Peyer's patch (tissue), 4 donors: ENCODE measurements at regions not wholly inside any gene's neighbourhood (a gene's known extent, or its start where the extent isn't known, plus 50 kb on each side); places are given as distances from the start of the nearest gene placed in this dataset.

Source experiments
- DNase-seq, 3 donors: peaks; one replicate each; pipeline ENCODE4 v3.0.0-alpha.2; 2017 to 2019
- H3K27ac ChIP-seq, 4 donors: fragments of 200-600 bp; sonication (generic); one replicate each; pipeline ENCODE4 v1.5.1; 2016 to 2019
- H3K27me3 ChIP-seq, 2 donors: fragments of 200-600 bp; sonication (generic); one replicate each; pipeline ENCODE4 v1.5.1; 2019
- H3K36me3 ChIP-seq, 3 donors: fragments of 200-600 bp; sonication (generic); one replicate each; pipeline ENCODE4 v1.5.1; 2016 to 2019
- H3K4me1 ChIP-seq, 4 donors: fragments of 200-600 bp; sonication (generic); one replicate each; pipeline ENCODE4 v1.5.1; 2016 to 2019
- H3K4me3 ChIP-seq, 4 donors: fragments of 200-600 bp; sonication (generic); 1 replicate in 3 of 4; 2 replicates in 1 of 4; pipeline ENCODE4 v1.5.1; 2016 to 2019; ENCODE audit warnings: mild to moderate bottlenecking in 1 of 4
- H3K9me3 ChIP-seq, 4 donors: fragments of 200-600 bp; sonication (generic); one replicate each; pipeline ENCODE4 v1.5.1; 2016 to 2019; ENCODE audit warnings: mild to moderate bottlenecking in 1 of 4
- CTCF ChIP-seq, 6 experiments: fragments of 450-650 bp in 4 of 6; fragments of 200-600 bp in 2 of 6; sonication (generic) in 1 of 6; IDR thresholded peaks; one replicate each; pipeline ENCODE4 v1.5.1; 2017 to 2019; ENCODE audit warnings: antibody characterized with exemption in 6 of 6, mild to moderate bottlenecking in 3 of 6, moderate library complexity in 1 of 6
- POLR2A ChIP-seq, 2 donors: fragments of 450-650 bp; IDR thresholded peaks; one replicate each; pipeline ENCODE4 v1.5.1; 2017; ENCODE audit warnings: antibody characterized with exemption in 2 of 2, mild to moderate bottlenecking in 2 of 2, moderate library complexity in 2 of 2

- no peak for DNase-seq
- no peak overlapping the region for H3K27ac ChIP-seq
- no peaks in the 10 kb centered on the region for H3K4me1 ChIP-seq
- H3K9me3 ChIP-seq, result no peaks in the 10 kb centered on the region
- no peaks in the 10 kb centered on the region for H3K36me3 ChIP-seq
- H3K27me3 ChIP-seq, result no peaks in the 10 kb centered on the region
- no peak for TF ChIP-seq POLR2A (IDR thresholded peaks at IDR 0.05)
- no peak for TF ChIP-seq CTCF (IDR thresholded peaks at IDR 0.05)
- no peak overlapping the region for H3K4me3 ChIP-seq
Measured at GRCh38 chr1:37353871-37354270, 120.5 kb upstream of the ZC3H12A start.

- Histone ChIP-seq H3K4me3 (no peak overlapping the region), H3K9me3 (no peaks in the 10 kb centered on the region), H3K27me3 (no peaks in the 10 kb centered on the region), H3K36me3 (no peaks in the 10 kb centered on the region), H3K27ac (no peak overlapping the region), H3K4me1 (no peaks in the 10 kb centered on the region)
- no peak for TF ChIP-seq POLR2A (IDR thresholded peaks at IDR 0.05)
- TF ChIP-seq CTCF (IDR thresholded peaks at IDR 0.05), result no peak
- no peak for DNase-seq
Measured at GRCh38 chr1:37354876-37355650, 119.3 kb upstream of the ZC3H12A start.

GRCh38 chr1:37358992-37359391 lies 115.4 kb upstream of the ZC3H12A start:
- no peaks in the 10 kb centered on the region for H3K27me3 ChIP-seq
- H3K27ac ChIP-seq, result no peak overlapping the region
- H3K4me3 ChIP-seq, result no peak overlapping the region
- no peak for DNase-seq
- H3K4me1 ChIP-seq, result no peaks in the 10 kb centered on the region
- no peak for TF ChIP-seq CTCF (IDR thresholded peaks at IDR 0.05)
- no peak for TF ChIP-seq POLR2A (IDR thresholded peaks at IDR 0.05)
- H3K36me3 ChIP-seq, result no peaks in the 10 kb centered on the region
- no peaks in the 10 kb centered on the region for H3K9me3 ChIP-seq

GRCh38 chr1:37360011-37360410 lies 114.4 kb upstream of the ZC3H12A start:
- Histone ChIP-seq H3K27ac (no peak overlapping the region), H3K27me3 (no peaks in the 10 kb centered on the region), H3K4me3 (no peak overlapping the region), H3K4me1 (no peaks in the 10 kb centered on the region), H3K9me3 (no peaks in the 10 kb centered on the region), H3K36me3 (no peaks in the 10 kb centered on the region)
- DNase-seq, result no peak
- TF ChIP-seq POLR2A (IDR thresholded peaks at IDR 0.05) (no peak), CTCF (IDR thresholded peaks at IDR 0.05) (no peak)

- Histone ChIP-seq H3K27ac (no peak overlapping the region), H3K9me3 (no peaks in the 10 kb centered on the region), H3K27me3 (no peaks in the 10 kb centered on the region), H3K36me3 (no peaks in the 10 kb centered on the region), H3K4me3 (no peak overlapping the region), H3K4me1 (no peaks in the 10 kb centered on the region)
- DNase-seq, result no peak
- TF ChIP-seq POLR2A (IDR thresholded peaks at IDR 0.05) (no peak), CTCF (IDR thresholded peaks at IDR 0.05) (no peak)
Measured at GRCh38 chr1:37362594-37363385, 111.6 kb upstream of the ZC3H12A start.
